Smooth muscle cell (in vitro differentiated cells): ENCODE measurements at regions not wholly inside any gene's neighbourhood (a gene's known extent, or its start where the extent isn't known, plus 50 kb on each side); places are given as distances from the start of the nearest gene placed in this dataset.

Source experiments
- DNase-seq: peaks from one replicate; lab custom pipeline; 2025; ENCODE audit not compliant: unreplicated experiment; lab: John Stamatoyannopoulos, UW
- H2AFZ ChIP-seq: fragments of 200-600 bp; sonication (generic); 2 replicates; pipeline ENCODE4 v1.6.0; 2016; ENCODE audit warnings: antibody characterized with exemption, low read depth, mild to moderate bottlenecking
- H3F3A ChIP-seq: fragments of 200-600 bp; sonication (generic); 2 replicates; pipeline ENCODE4 v1.6.0; 2017; ENCODE audit warnings: antibody characterized with exemption, low read depth
- H3K27ac ChIP-seq: fragments of 200-600 bp; sonication (generic); 2 replicates; pipeline ENCODE4 v1.5.1; 2016; ENCODE audit warnings: low read depth, mild to moderate bottlenecking
- H3K27me3 ChIP-seq: fragments of 200-600 bp; sonication (generic); 2 replicates; pipeline ENCODE4 v1.6.1; 2016; ENCODE audit warnings: low read depth, mild to moderate bottlenecking
- H3K36me3 ChIP-seq: fragments of 200-600 bp; sonication (generic); 2 replicates; pipeline ENCODE4 v1.5.1; 2016; ENCODE audit warnings: low read depth
- H3K4me1 ChIP-seq: fragments of 200-600 bp; sonication (generic); 2 replicates; pipeline ENCODE4 v1.5.1; 2016; ENCODE audit warnings: low read depth
- H3K4me2 ChIP-seq: fragments of 200-600 bp; sonication (generic); 2 replicates; pipeline ENCODE4 v1.6.0; 2016; ENCODE audit warnings: mild to moderate bottlenecking
- H3K4me3 ChIP-seq: fragments of 200-600 bp; sonication (generic); 2 replicates; pipeline ENCODE4 v1.5.1; 2016; ENCODE audit warnings: mild to moderate bottlenecking
- H3K79me2 ChIP-seq: fragments of 200-600 bp; sonication (generic); 2 replicates; pipeline ENCODE4 v1.6.0; 2016; ENCODE audit warnings: low read depth, mild to moderate bottlenecking
- H3K9ac ChIP-seq: fragments of 200-600 bp; sonication (generic); 2 replicates; pipeline ENCODE4 v1.6.0; 2016; ENCODE audit warnings: low read depth
- H3K9me3 ChIP-seq: fragments of 200-600 bp; sonication (generic); replicated peaks from 2 replicates; pipeline ENCODE4 v1.5.1; 2016; ENCODE audit warnings: low read depth
- H4K20me1 ChIP-seq: fragments of 200-600 bp; sonication (generic); 2 replicates; pipeline ENCODE4 v1.6.0; 2016; ENCODE audit warnings: low read depth
- CTCF ChIP-seq: fragments of 200-600 bp; sonication (generic); IDR thresholded peaks from 2 replicates; pipeline ENCODE4 v1.5.1; 2017; ENCODE audit warnings: borderline replicate concordance, mild to moderate bottlenecking, antibody characterized with exemption; ENCODE audit not compliant: insufficient read depth, poor library complexity, severe bottlenecking
- WGBS: methylation state at CpG from one replicate; pipeline ENCODE4 v1.1.7; 2016; ENCODE audit warnings: low lambda C conversion rate; 5-methylcytosine and 5-hydroxymethylcytosine counted together

DNA sequence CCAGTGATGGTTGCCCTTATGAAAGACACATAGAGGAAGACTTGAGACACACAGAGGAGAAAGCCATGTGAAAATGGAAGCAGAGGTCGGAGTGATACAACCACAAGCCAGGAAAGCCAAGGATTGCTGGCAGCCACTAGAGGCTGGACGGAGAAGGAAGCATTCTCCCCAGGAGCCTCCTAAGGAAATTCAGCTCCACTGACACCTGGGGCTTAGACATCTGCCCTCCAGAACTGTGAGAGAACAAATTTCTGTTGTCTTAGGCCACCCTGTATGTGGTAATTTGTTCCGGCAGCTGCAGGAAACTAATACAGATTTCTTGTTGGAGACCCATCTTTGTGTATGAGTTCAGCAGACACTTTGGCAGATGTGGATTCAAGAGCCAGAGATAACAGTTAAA lies 126.9 kb upstream of the ATP1A1 start:
- no peak overlapping the region for H2AFZ ChIP-seq

DNA sequence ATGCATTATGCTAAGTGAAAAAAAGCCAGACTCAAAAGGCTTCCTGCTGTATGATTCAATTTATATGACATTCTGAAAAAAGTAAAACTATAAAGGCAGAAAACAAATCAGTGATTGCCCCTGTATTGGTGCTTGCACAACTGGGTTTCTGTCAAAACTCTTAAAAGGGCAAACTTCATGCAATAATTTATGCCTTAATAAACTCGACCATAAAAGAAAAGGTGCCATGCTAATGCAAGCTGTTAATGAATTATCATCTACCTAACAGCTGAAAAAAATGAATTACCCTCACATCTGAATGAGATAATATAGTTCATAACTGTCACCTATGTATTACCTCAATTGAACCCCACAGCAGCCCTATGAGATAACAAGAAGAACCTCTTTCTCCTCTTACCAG lies 120.8 kb upstream of the ATP1A1 start:
- Histone ChIP-seq H3K4me2 (no peak overlapping the region), H3K9ac (no peak overlapping the region), H3K4me1 (peaks cover 16% of the 10 kb centered on the region), H2AFZ (no peak overlapping the region), H3K36me3 (no peaks in the 10 kb centered on the region), H3K79me2 (no peaks in the 10 kb centered on the region), H4K20me1 (no peaks in the 10 kb centered on the region), H3F3A (no peaks in the 10 kb centered on the region), H3K27ac (no peak overlapping the region), H3K9me3 (no peaks in the 10 kb centered on the region), H3K4me3 (no peak overlapping the region), H3K27me3 (no peaks in the 10 kb centered on the region)
- no peak for TF ChIP-seq CTCF
- 75% methylated on average over 1 of the region's 1 CpG for WGBS
- DNase-seq: no peak

More for the DNA sequence above, 126.9 kb upstream of the ATP1A1 start:
- WGBS: 89% methylated on average over 3 of the region's 3 CpGs
- Histone ChIP-seq H3K27ac (no peak overlapping the region), H3F3A (no peaks in the 10 kb centered on the region), H4K20me1 (no peaks in the 10 kb centered on the region), H3K4me2 (no peak overlapping the region), H3K9ac (no peak overlapping the region), H3K9me3 (no peaks in the 10 kb centered on the region), H3K79me2 (no peaks in the 10 kb centered on the region), H3K27me3 (no peaks in the 10 kb centered on the region), H3K36me3 (no peaks in the 10 kb centered on the region), H3K4me3 (no peak overlapping the region), H3K4me1 (no peaks in the 10 kb centered on the region)
- no peak for TF ChIP-seq CTCF
- no peak for DNase-seq

DNA sequence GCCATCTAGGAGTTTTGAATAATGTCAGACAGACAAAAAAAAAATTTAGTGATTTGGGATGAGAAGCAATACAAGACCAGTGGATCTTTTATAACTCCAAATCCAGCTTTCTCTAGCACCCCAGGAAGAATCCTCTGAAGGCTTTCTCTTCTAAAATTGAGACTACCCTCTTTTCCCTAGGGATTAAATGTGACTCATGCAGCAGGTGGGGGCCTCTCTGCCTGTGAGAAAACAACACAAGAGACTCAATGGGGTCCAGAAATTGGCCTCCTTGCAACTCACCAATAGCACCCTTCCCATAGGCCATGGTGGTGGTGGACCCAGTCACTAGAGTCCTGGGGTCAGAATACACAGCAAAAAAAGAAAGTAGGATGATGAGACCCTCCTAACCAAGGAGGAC lies 120.3 kb upstream of the ATP1A1 start:
- Histone ChIP-seq H3K4me2 (no peak overlapping the region), H3K27ac (no peak overlapping the region), H3K4me1 (peaks cover 16% of the 10 kb centered on the region), H2AFZ (no peak overlapping the region), H3K4me3 (no peak overlapping the region), H4K20me1 (no peaks in the 10 kb centered on the region), H3K79me2 (no peaks in the 10 kb centered on the region), H3K27me3 (no peaks in the 10 kb centered on the region), H3K9ac (no peak overlapping the region), H3K9me3 (no peaks in the 10 kb centered on the region), H3K36me3 (no peaks in the 10 kb centered on the region), H3F3A (no peaks in the 10 kb centered on the region)
- TF ChIP-seq CTCF: no peak
- DNase-seq: no peak

GRCh38 chr1:116253566-116254382 lies 119.3 kb upstream of the ATP1A1 start:
- no peak for DNase-seq
- Histone ChIP-seq H3F3A (no peaks in the 10 kb centered on the region), H3K4me2 (no peak overlapping the region), H3K4me1 (peaks cover 16% of the 10 kb centered on the region), H3K79me2 (no peaks in the 10 kb centered on the region), H3K27me3 (no peaks in the 10 kb centered on the region), H4K20me1 (no peaks in the 10 kb centered on the region), H3K9me3 (no peaks in the 10 kb centered on the region), H2AFZ (no peak overlapping the region), H3K4me3 (no peak overlapping the region), H3K27ac (no peak overlapping the region), H3K9ac (no peak overlapping the region), H3K36me3 (no peaks in the 10 kb centered on the region)
- WGBS: 83% methylated on average over 5 of the region's 5 CpGs
- TF ChIP-seq CTCF: no peak
